ENCODE measurements at regions not wholly inside any gene's neighbourhood (a gene's known extent, or its start where the extent isn't known, plus 50 kb on each side); places are given as distances from the start of the nearest gene placed in this dataset.

DNA sequence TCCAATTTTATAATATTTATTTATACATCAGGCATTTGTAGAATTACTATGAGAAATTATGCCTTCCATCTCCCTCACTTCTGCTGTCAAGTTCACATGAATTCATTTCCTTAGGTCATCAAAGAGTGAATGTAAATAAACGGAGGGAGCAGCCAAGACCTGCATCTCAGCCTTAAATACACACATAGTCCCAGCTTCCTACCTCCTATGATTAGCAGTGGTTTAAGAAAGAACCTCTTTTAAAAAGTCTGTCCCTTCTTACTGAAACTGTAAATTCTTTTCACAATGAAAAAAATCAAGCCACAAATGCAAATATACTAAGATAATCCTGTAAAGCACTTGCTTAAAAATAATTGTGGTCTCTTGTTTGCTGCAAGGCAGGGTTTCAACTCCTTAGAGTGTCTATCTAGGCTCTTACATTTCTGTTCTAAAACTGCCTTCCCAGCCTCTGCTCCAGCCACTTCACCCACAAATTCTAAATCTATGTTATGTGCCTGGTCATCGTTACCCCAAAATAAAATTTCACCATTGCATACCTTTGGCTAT, 532.7 kb upstream of the FSHR start:
- ChIA-PET CTCF (interaction anchor here (2.4 kb wide), 1 partner anchor 12 kb away, joined by 10 read pairs; no protein-coding TSS in a partner anchor), POLR2A (no interaction called here)
- TF ChIP-seq, protein P1, sequence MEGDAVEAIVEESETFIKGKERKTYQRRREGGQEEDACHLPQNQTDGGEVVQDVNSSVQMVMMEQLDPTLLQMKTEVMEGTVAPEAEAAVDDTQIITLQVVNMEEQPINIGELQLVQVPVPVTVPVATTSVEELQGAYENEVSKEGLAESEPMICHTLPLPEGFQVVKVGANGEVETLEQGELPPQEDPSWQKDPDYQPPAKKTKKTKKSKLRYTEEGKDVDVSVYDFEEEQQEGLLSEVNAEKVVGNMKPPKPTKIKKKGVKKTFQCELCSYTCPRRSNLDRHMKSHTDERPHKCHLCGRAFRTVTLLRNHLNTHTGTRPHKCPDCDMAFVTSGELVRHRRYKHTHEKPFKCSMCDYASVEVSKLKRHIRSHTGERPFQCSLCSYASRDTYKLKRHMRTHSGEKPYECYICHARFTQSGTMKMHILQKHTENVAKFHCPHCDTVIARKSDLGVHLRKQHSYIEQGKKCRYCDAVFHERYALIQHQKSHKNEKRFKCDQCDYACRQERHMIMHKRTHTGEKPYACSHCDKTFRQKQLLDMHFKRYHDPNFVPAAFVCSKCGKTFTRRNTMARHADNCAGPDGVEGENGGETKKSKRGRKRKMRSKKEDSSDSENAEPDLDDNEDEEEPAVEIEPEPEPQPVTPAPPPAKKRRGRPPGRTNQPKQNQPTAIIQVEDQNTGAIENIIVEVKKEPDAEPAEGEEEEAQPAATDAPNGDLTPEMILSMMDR (IDR thresholded peaks at IDR 0.05; ENCODE audit: control extremely low read depth, extremely low read depth, low read depth, missing control alignments), result no peak
- no peak for DNase-seq (ENCODE audit: extremely low spot score)

DNA sequence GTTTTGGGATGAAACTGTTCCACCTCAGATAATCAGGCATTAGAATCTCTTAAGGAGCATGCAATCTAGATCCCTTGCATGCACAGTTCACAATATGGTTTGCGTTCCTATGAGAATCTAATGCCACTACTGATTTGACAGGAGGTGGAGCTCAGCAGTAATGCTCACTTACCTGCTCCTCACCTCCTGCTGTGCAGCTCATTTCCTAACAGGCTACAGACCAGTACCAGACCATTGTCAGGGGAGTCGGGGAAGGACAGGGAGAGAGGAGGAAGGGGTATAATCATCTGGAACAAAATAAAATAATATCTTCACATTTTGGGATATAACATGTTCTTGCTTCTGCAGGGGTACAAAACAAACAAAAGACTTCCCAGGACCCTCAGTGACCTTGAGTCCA, 532.0 kb upstream of the FSHR start:
- CTCF ChIA-PET, result no interaction called here

DNA sequence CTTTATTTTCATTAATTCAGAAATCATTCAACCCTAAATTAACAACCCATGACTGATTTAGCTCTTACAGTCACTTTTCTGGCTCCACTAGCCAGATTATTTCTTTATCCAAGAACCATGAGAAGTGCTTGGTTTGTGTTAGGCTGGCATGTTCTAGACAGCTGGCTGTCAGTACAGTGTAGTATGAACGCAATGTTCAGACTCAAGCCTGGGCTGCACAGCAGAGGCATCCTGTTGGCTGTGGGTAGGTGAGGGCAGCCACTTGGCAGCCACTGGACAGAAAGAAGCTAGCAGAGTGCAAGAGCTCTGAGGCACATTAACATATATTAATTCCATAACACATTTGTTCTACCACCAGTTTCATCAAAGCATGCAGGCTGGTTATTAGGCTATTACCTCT, 522.9 kb upstream of the FSHR start:
- no peak for DNase-seq (ENCODE audit: extremely low spot score)
- ChIA-PET CTCF (interaction anchor here (0.7 to 2.6 kb wide), 2 partner anchors 7 to 9 kb away, joined by 3 to 9 read pairs; no protein-coding TSS in a partner anchor), POLR2A (no interaction called here)
- TF ChIP-seq, protein P1 (IDR thresholded peaks at IDR 0.05; ENCODE audit: control extremely low read depth, extremely low read depth, low read depth, missing control alignments), result no peak

More for the DNA sequence above, 532.0 kb upstream of the FSHR start:
- POLR2A ChIA-PET, result no interaction called here
- no peak for DNase-seq (ENCODE audit: extremely low spot score)
- TF ChIP-seq, protein P1 (IDR thresholded peaks at IDR 0.05; ENCODE audit: control extremely low read depth, extremely low read depth, low read depth, missing control alignments), result no peak

DNA sequence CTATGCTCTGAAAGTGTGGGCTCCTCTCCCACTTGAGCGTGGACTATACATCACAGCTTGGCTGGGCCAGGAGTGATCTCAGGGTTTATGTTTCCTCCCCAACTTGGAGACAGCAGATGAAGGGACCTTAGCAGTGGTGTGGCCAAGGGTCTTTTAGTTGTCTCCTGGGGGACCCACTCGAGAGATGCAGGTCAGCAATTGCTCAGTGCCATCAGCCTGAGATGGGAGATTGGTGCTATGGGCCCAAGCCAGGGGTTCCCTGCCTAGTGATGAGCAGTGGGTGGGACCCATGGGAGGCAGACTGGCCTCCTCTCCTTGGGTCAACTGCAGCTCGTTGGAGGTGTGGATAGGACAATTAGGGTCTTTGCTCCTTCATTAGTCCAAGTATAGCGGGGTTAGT, 510.5 kb upstream of the FSHR start:
- DNase-seq (ENCODE audit: extremely low spot score), result no peak
- TF ChIP-seq, protein P1 (IDR thresholded peaks at IDR 0.05; ENCODE audit: control extremely low read depth, extremely low read depth, low read depth, missing control alignments), result no peak
- ChIA-PET CTCF (no interaction called here), POLR2A (no interaction called here)

DNA sequence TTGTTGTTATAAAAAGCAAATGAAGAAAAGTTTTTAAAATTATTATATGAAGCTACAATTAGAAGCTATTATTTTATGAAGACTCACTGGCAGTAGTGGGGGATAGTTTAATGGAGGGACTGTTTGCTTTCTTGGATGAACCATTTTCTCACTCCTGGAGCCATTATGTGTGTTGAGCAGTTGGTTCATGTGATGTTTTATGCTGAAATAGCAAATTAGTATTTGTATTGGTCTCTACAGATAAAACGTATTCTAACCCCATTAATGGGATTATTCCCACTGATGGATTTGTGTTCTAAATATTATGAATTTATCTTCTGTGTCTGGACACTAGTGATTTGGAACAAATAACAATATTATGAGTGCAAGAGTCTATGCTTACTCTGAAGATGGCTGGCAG, 507.5 kb upstream of the FSHR start:
- TF ChIP-seq, protein P1 (IDR thresholded peaks at IDR 0.05; ENCODE audit: control extremely low read depth, extremely low read depth, low read depth, missing control alignments), result no peak
- DNase-seq (ENCODE audit: extremely low spot score), result no peak
- ChIA-PET CTCF (interaction anchor here (1.8 kb wide), 1 partner anchor 40 kb away, joined by 4 read pairs; no protein-coding TSS in a partner anchor), POLR2A (no interaction called here)

DNA sequence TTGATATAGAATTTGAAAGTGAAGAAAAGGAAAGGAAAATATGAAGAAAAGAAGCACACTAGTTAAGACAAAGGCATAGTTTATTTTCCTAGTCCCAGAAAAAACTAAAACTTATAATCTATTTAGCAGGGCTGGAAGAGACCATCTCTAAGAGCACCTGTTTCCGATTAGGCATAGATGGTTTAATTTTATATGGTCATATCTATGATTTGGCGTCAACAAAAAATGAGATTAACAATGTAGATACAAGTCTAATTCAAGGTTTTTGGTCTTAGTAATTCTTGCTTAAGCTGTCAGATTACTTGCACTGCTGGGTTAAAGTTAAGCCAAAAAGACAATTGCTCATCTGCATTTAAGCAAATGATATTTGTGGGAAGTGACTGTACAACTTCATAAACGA, 502.5 kb upstream of the FSHR start:
- TF ChIP-seq, protein P1 (IDR thresholded peaks at IDR 0.05; ENCODE audit: control extremely low read depth, extremely low read depth, low read depth, missing control alignments), result no peak
- DNase-seq (ENCODE audit: extremely low spot score), result no peak
- ChIA-PET POLR2A (no interaction called here), CTCF (no interaction called here)
